H1 (cell line): ENCODE measurements at regions not wholly inside any gene's neighbourhood (a gene's known extent, or its start where the extent isn't known, plus 50 kb on each side); places are given as distances from the start of the nearest gene placed in this dataset.

Experiments used
- CTCF ChIA-PET: fragments of 300-600 bp; sonication (Branson Sonifier 250); formaldehyde crosslinking; loops from one replicate; lab custom pipeline; 2021; ENCODE audit not compliant: partially characterized antibody; lab: Charles Lee
- POLR2A ChIA-PET: fragments of 300-600 bp; sonication (Branson Sonifier 250); formaldehyde crosslinking; loops from one replicate; lab custom pipeline; 2021; ENCODE audit warnings: inconsistent platforms; ENCODE audit not compliant: partially characterized antibody; lab: Charles Lee
- DNase-seq, 2 experiments: peaks; one replicate each; pipeline versions ENCODE4 v3.0.0 to v3.0.0-alpha.2; 2010 to 2022; ENCODE audit warnings: low spot score in 2 of 2, low read depth in 1 of 2, mixed read lengths in 1 of 2
- FAIRE-seq: peaks from 2 replicates; lab custom pipeline; 2011; peaks lifted over from hg19 to GRCh38; lab: Jason Lieb, UNC
- H2AFZ ChIP-seq: 2 replicates; pipeline ENCODE4 v1.8.1; 2012; ENCODE audit warnings: low read length, inconsistent platforms
- H2AK5ac ChIP-seq: 2 replicates; pipeline ENCODE4 v1.6.1; 2013; ENCODE audit warnings: low read depth, low read length
- H2BK120ac ChIP-seq: replicated peaks from 2 replicates; pipeline ENCODE3; 2013; ENCODE audit warnings: low read depth, low read length, inconsistent platforms
- H2BK12ac ChIP-seq: 2 replicates; pipeline ENCODE4 v1.6.1; 2013; ENCODE audit warnings: low read depth, low read length
- H2BK15ac ChIP-seq: 2 replicates; pipeline ENCODE4 v1.6.1; 2013; ENCODE audit warnings: low read length
- H2BK20ac ChIP-seq: 2 replicates; pipeline ENCODE4 v1.6.1; 2013; ENCODE audit warnings: low read length
- H2BK5ac ChIP-seq: 2 replicates; pipeline ENCODE4 v1.6.1; 2013; ENCODE audit warnings: low read depth, low read length
- H3K14ac ChIP-seq: 2 replicates; pipeline ENCODE4 v1.6.1; 2013; ENCODE audit warnings: inconsistent platforms; ENCODE audit not compliant: insufficient read length
- H3K18ac ChIP-seq: 2 replicates; pipeline ENCODE4 v1.6.1; 2013; ENCODE audit warnings: low read length; ENCODE audit errors: extremely low read depth
- H3K23ac ChIP-seq: 2 replicates; pipeline ENCODE4 v1.6.1; 2013; ENCODE audit warnings: inconsistent platforms; ENCODE audit not compliant: insufficient read length
- H3K23me2 ChIP-seq: 2 replicates; pipeline ENCODE4 v1.6.1; 2013; ENCODE audit warnings: low read depth, low read length
- H3K27ac ChIP-seq: 2 replicates; pipeline ENCODE4 v1.6.1; 2011; ENCODE audit warnings: low read depth, low read length, inconsistent platforms
- H3K27me3 ChIP-seq, 4 experiments: replicated peaks in 1 of 4; 1 replicate in 1 of 4; 2 replicates in 3 of 4; pipeline versions ENCODE4 v1.6.1 to v1.8.1; 2011 to 2013; ENCODE audit warnings: low read length in 3 of 4, mild to moderate bottlenecking in 3 of 4, inconsistent platforms in 2 of 4, mixed read lengths in 2 of 4, moderate library complexity in 1 of 4; ENCODE audit not compliant: control insufficient read depth in 3 of 4, insufficient read depth in 3 of 4; ENCODE audit errors: extremely low read depth in 1 of 4
- H3K36me3 ChIP-seq, 4 experiments: 2 replicates each; pipeline versions ENCODE4 v1.6.1 to v1.8.1; 2011 to 2013; ENCODE audit warnings: mild to moderate bottlenecking in 4 of 4, low read length in 3 of 4, moderate library complexity in 2 of 4, control low read depth in 1 of 4, inconsistent platforms in 1 of 4; ENCODE audit not compliant: insufficient read depth in 4 of 4, control insufficient read depth in 2 of 4
- H3K4ac ChIP-seq: replicated peaks from 2 replicates; pipeline ENCODE3; 2013; ENCODE audit warnings: low read length, low read depth, mixed read lengths, inconsistent platforms; ENCODE audit not compliant: insufficient read length
- H3K4me1 ChIP-seq, 4 experiments: replicated peaks in 1 of 4; 1 replicate in 1 of 4; 2 replicates in 3 of 4; pipeline versions ENCODE4 v1.6.1 to v1.8.1; 2011 to 2013; ENCODE audit warnings: low read length in 3 of 4, inconsistent platforms in 2 of 4, mixed read lengths in 1 of 4; ENCODE audit not compliant: insufficient read depth in 4 of 4, control insufficient read depth in 3 of 4
- H3K4me2 ChIP-seq, 2 experiments: 2 replicates each; pipeline versions ENCODE4 v1.6.1 to v1.8.1; 2011 to 2013; ENCODE audit warnings: low read depth in 2 of 2, low read length in 2 of 2, control low read depth in 1 of 2, inconsistent platforms in 1 of 2, mild to moderate bottlenecking in 1 of 2; ENCODE audit not compliant: insufficient read depth in 1 of 2
- H3K4me3 ChIP-seq, 4 experiments: fragments of 200-600, 300-600 bp in 1 of 4; sonication (generic), shearing (Covaris generic), sonication (Bioruptor Twin) in 1 of 4; 2 replicates each; pipeline versions ENCODE4 v1.5.1 to v1.8.1; 2011 to 2016; ENCODE audit warnings: low read length in 4 of 4, low read depth in 3 of 4, control low read depth in 2 of 4, inconsistent platforms in 2 of 4, mild to moderate bottlenecking in 2 of 4, mixed read lengths in 1 of 4, moderate library complexity in 1 of 4; ENCODE audit not compliant: insufficient read depth in 2 of 4; ENCODE audit errors: extremely low read depth in 1 of 4
- H3K56ac ChIP-seq: replicated peaks from 2 replicates; pipeline ENCODE3; 2013; ENCODE audit warnings: low read depth, mild to moderate bottlenecking, mixed read lengths, low read length, inconsistent platforms; ENCODE audit not compliant: insufficient read length
- H3K79me1 ChIP-seq: 2 replicates; pipeline ENCODE4 v1.6.1; 2013; ENCODE audit warnings: low read depth, low read length, control low read depth
- H3K79me2 ChIP-seq, 2 experiments: 2 replicates each; pipeline versions ENCODE4 v1.6.1 to v1.8.1; 2012 to 2013; ENCODE audit warnings: low read length in 2 of 2, mild to moderate bottlenecking in 2 of 2, inconsistent platforms in 1 of 2; ENCODE audit not compliant: insufficient read depth in 2 of 2, control insufficient read depth in 1 of 2
- H3K9ac ChIP-seq, 4 experiments: replicated peaks in 1 of 4; 1 replicate in 1 of 4; 2 replicates in 3 of 4; pipeline versions ENCODE4 v1.6.1 to v1.8.1; 2011 to 2013; ENCODE audit warnings: low read depth in 3 of 4, low read length in 3 of 4, control low read depth in 2 of 4, mild to moderate bottlenecking in 2 of 4, moderate library complexity in 2 of 4, inconsistent platforms in 1 of 4; ENCODE audit errors: extremely low read depth in 1 of 4
- H3K9me3 ChIP-seq, 2 experiments: 2 replicates each; pipeline versions ENCODE4 v1.6.1 to v1.8.1; 2012 to 2013; ENCODE audit warnings: mild to moderate bottlenecking in 2 of 2, moderate library complexity in 2 of 2, control low read depth in 1 of 2, inconsistent platforms in 1 of 2, low read depth in 1 of 2, low read length in 1 of 2, mixed read lengths in 1 of 2; ENCODE audit not compliant: insufficient read depth in 2 of 2
- H4K20me1 ChIP-seq, 2 experiments: replicated peaks in 1 of 2; 2 replicates each; pipeline versions ENCODE3 to v1.8.1; 2011 to 2013; ENCODE audit warnings: inconsistent platforms in 2 of 2, low read length in 2 of 2, mild to moderate bottlenecking in 1 of 2; ENCODE audit not compliant: insufficient read depth in 2 of 2, control insufficient read depth in 1 of 2
- H4K5ac ChIP-seq: 2 replicates; pipeline ENCODE4 v1.6.1; 2013; ENCODE audit warnings: low read length, low read depth, mixed read lengths, inconsistent platforms; ENCODE audit not compliant: insufficient read length
- H4K8ac ChIP-seq: 2 replicates; pipeline ENCODE4 v1.8.0; 2013; ENCODE audit warnings: mild to moderate bottlenecking, moderate library complexity, low read length, inconsistent platforms; ENCODE audit not compliant: insufficient read depth; ENCODE audit errors: extremely low read depth
- H4K91ac ChIP-seq: replicated peaks from 2 replicates; pipeline ENCODE3; 2013; ENCODE audit warnings: low read length, mixed read lengths, inconsistent platforms; ENCODE audit not compliant: insufficient read length
- ASH2L ChIP-seq: fragments of 200-600, 300-600 bp; sonication (generic); IDR thresholded peaks from one replicate; pipeline ENCODE4 v1.7.1; 2017; ENCODE audit warnings: low read length
- EZH2 ChIP-seq: fragments of 200-600 bp; sonication (generic); IDR thresholded peaks from 2 replicates; pipeline ENCODE4 v1.7.1; 2012; ENCODE audit warnings: low read depth, mild to moderate bottlenecking, moderate library complexity, low read length, inconsistent platforms; ENCODE audit not compliant: severe bottlenecking
- FOSL1 ChIP-seq: IDR thresholded peaks from 2 replicates; pipeline ENCODE4 v1.6.1; 2011; ENCODE audit warnings: mild to moderate bottlenecking, low read depth, low read length, moderate library complexity; ENCODE audit not compliant: insufficient read depth
- JUND ChIP-seq: IDR thresholded peaks from 2 replicates; pipeline ENCODE4 v1.6.1; 2011; ENCODE audit warnings: mild to moderate bottlenecking, improper control_type of control experiment, low read length
- SUZ12 ChIP-seq: fragments of 200-600 bp; sonication (generic); IDR thresholded peaks from 2 replicates; pipeline ENCODE4 v1.6.1; 2012; ENCODE audit warnings: mild to moderate bottlenecking, inconsistent platforms, low read length, moderate library complexity, mixed read lengths
- TAF7 ChIP-seq: optimal IDR thresholded peaks from 2 replicates; pipeline ENCODE3; 2011; ENCODE audit warnings: low read depth, mild to moderate bottlenecking, inconsistent platforms, low read length, moderate library complexity, borderline replicate concordance
- TBP ChIP-seq: IDR thresholded peaks from 2 replicates; pipeline ENCODE4 v1.6.1; 2011; ENCODE audit warnings: low read depth, low read length, improper control_type of control experiment
- WGBS, 2 experiments: shearing (Covaris generic) in 1 of 2; methylation state at CpG; one replicate each; pipeline versions ENCODE4 v1.1.6 to v1.1.7; 2013 to 2015; ENCODE audit warnings: low lambda C conversion rate in 2 of 2, mixed read lengths in 2 of 2, inconsistent platforms in 1 of 2, low coverage in 1 of 2, missing lambda C conversion rate in 1 of 2; ENCODE audit not compliant: insufficient replicate concordance in 2 of 2, insufficient coverage in 1 of 2, insufficient read length in 1 of 2; ENCODE audit errors: extremely low coverage in 1 of 2, missing lambda C conversion rate in 1 of 2; 5-methylcytosine and 5-hydroxymethylcytosine counted together
- TF ChIP-seq, protein P1 (sequence below): IDR thresholded peaks from 2 replicates; pipeline ENCODE4 v1.6.1; 2011; ENCODE audit warnings: low read length, improper control_type of control experiment

DNA sequence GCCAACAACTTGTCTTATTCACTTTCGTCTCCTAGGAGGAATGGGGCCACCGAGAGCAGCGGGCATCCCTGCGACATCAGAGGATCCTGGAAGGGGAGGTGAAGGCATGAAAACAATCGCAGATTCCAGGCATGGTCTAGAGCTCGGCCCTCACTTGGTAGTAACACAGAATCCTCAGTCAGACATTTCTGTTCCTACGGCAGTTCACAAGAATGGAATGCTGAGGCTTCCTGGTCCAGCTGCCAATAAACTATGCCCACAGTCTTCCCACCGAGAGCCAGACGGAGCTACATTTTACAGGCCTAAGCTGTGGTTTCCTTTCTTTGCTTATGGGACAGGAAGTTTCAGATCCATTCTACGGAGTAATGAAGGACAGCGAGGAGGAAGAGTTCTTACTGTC is 75.8 kb downstream of the OR13A1 start:
- Histone ChIP-seq H2BK120ac (no peak overlapping the region), H2BK5ac (no peak overlapping the region), H2AFZ (peak overlapping the region; percentile 88; the same call in 1 of the 2 replicates), H3K4me1 (peaks cover 2 to 4% (median 3%) of the 10 kb centered on the region in 4 experiments; a peak in 3 of 7 replicates), H3K4me2 (no peak overlapping the region), H3K27me3 (no peaks in the 10 kb centered on the region), H3K79me2 (no peaks in the 10 kb centered on the region), H3K56ac (no peak overlapping the region), H4K5ac (no peak overlapping the region), H3K27ac (no peak overlapping the region), H3K9me3 (no peaks in the 10 kb centered on the region), H3K23ac (no peak overlapping the region), H3K23me2 (no peaks in the 10 kb centered on the region), H3K18ac (no peak overlapping the region), H2BK15ac (no peak overlapping the region), H2BK20ac (no peak overlapping the region), H3K4me3 (no peak overlapping the region), H3K14ac (no peak overlapping the region), H2AK5ac (no peak overlapping the region), H3K4ac (no peak overlapping the region), H4K20me1 (no peaks in the 10 kb centered on the region), H4K91ac (no peak overlapping the region), H3K36me3 (no peaks in the 10 kb centered on the region), H3K9ac (no peak overlapping the region), H2BK12ac (no peak overlapping the region), H3K79me1 (no peaks in the 10 kb centered on the region), H4K8ac (no peak overlapping the region)
- ChIA-PET CTCF (interaction anchor here (1.4 kb wide), 1 partner anchor 225 kb away, joined by 4 read pairs; no protein-coding TSS in a partner anchor), POLR2A (no interaction called here)
- TF ChIP-seq TAF7, result no peak
- TF ChIP-seq, protein P1, sequence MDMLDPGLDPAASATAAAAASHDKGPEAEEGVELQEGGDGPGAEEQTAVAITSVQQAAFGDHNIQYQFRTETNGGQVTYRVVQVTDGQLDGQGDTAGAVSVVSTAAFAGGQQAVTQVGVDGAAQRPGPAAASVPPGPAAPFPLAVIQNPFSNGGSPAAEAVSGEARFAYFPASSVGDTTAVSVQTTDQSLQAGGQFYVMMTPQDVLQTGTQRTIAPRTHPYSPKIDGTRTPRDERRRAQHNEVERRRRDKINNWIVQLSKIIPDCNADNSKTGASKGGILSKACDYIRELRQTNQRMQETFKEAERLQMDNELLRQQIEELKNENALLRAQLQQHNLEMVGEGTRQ, result no peak
- no peak for TF ChIP-seq JUND
- TF ChIP-seq ASH2L, result no peak
- TF ChIP-seq EZH2, result no peak
- no peak for TF ChIP-seq TBP
- no peak for TF ChIP-seq FOSL1
- TF ChIP-seq SUZ12, result no peak
- no peak for DNase-seq
- WGBS, 2 experiments, result 85% methylated on average over 11 of the region's 11 CpGs; no CpG with 5 or more reads in 1 of the 2 experiments
- FAIRE-seq, result no peak
